ENCODE measurements at regions not wholly inside any gene's neighbourhood (a gene's known extent, or its start where the extent isn't known, plus 50 kb on each side); places are given as distances from the start of the nearest gene placed in this dataset.

- Mint-ChIP-seq H3K27me3 (ENCODE audit: low read depth) (no peaks in the 10 kb centered on the region; the same call in 1 of the 2 replicates), H3K9me3 (no peaks in the 10 kb centered on the region), H3K36me3 (ENCODE audit: insufficient read depth in 1 of 3, low read depth in 3 of 3) (no peaks in the 10 kb centered on the region), H3K27ac (no peak overlapping the region), H3K4me3 (no peak overlapping the region), H3K4me1 (peaks cover 16 to 21% of the 10 kb centered on the region in 2 experiments)
- Histone ChIP-seq H3K9ac (ENCODE audit: extremely low read depth, insufficient read length, low read length) (no peak overlapping the region), H2BK120ac (ENCODE audit: low read depth, low read length, poor library complexity, severe bottlenecking) (no peak overlapping the region), H3K27ac (ENCODE audit: insufficient read length, low read depth, low read length) (no peak overlapping the region), H3K9me3 (ENCODE audit: control insufficient read depth, low read depth, low read length) (no peaks in the 10 kb centered on the region), H2AK5ac (ENCODE audit: insufficient read length, low read length) (no peak overlapping the region), H4K91ac (ENCODE audit: insufficient read length, low read depth, low read length) (no peak overlapping the region), H2BK5ac (ENCODE audit: insufficient read length, low read length) (no peak overlapping the region), H2BK15ac (ENCODE audit: low read depth, low read length) (no peak overlapping the region), H3K4me2 (ENCODE audit: insufficient read depth, insufficient read length, low read length) (no peak overlapping the region), H3T11ph (ENCODE audit: low read length) (no peak overlapping the region), H3K14ac (ENCODE audit: insufficient read depth, low read length) (no peak overlapping the region), H3K79me2 (ENCODE audit: insufficient read depth, low read length) (no peaks in the 10 kb centered on the region), H3K23me2 (ENCODE audit: insufficient read length, low read depth, low read length, poor library complexity, severe bottlenecking) (no peaks in the 10 kb centered on the region), H4K20me1 (ENCODE audit: control insufficient read depth, insufficient read depth, insufficient read length) (no peaks in the 10 kb centered on the region), H3K4me1 (ENCODE audit: insufficient read depth, low read length) (peaks cover 5% of the 10 kb centered on the region; the same call in 1 of the 2 replicates), H4K5ac (ENCODE audit: insufficient read length, low read depth, low read length) (no peak overlapping the region), H3K4ac (ENCODE audit: low read depth, low read length) (no peak overlapping the region), H3K79me1 (ENCODE audit: insufficient read depth, low read depth, low read length, poor library complexity, severe bottlenecking) (no peaks in the 10 kb centered on the region), H3K18ac (ENCODE audit: insufficient read length, low read depth, low read length) (no peak overlapping the region), H3K23ac (ENCODE audit: insufficient read length, low read depth, low read length) (no peak overlapping the region), H3K56ac (ENCODE audit: insufficient read length, low read depth, low read length) (no peak overlapping the region), H2BK20ac (ENCODE audit: low read depth, low read length, poor library complexity, severe bottlenecking) (no peak overlapping the region), H2AFZ (ENCODE audit: low read length) (no peak overlapping the region), H3K27me3 (ENCODE audit: insufficient read depth, low read length) (no peaks in the 10 kb centered on the region), H2BK12ac (ENCODE audit: insufficient read length, low read depth, low read length) (no peak overlapping the region), H4K8ac (replicated peaks; ENCODE audit: insufficient read length, low read depth, low read length) (no peak overlapping the region)
- WGBS (ENCODE audit: extremely low coverage, insufficient read length, low lambda C conversion rate), result no CpG with 5 or more reads among the region's 5 CpGs
- DNase-seq, result no peak
- no peak for TF ChIP-seq CTCF (conservative IDR thresholded peaks at IDR 0.05)
Observed at GRCh38 chr11:95502522-95502921, 271.5 kb upstream of the SESN3 start.
